Neural progenitor cell (in vitro differentiated cells): ENCODE measurements at regions not wholly inside any gene's neighbourhood (a gene's known extent, or its start where the extent isn't known, plus 50 kb on each side); places are given as distances from the start of the nearest gene placed in this dataset.

Experiments used
- DNase-seq: peaks from one replicate; pipeline ENCODE4 v3.0.0-alpha.2; 2016; ENCODE audit warnings: low spot score
- H2AFZ ChIP-seq: fragments of 200-600 bp; sonication (generic); replicated peaks from 2 replicates; pipeline ENCODE4 v1.6.1; 2016; ENCODE audit warnings: antibody characterized with exemption
- H3F3A ChIP-seq: fragments of 200-600 bp; sonication (generic); 2 replicates; pipeline ENCODE4 v1.6.1; 2016; ENCODE audit warnings: antibody characterized with exemption, low read depth
- H3K27ac ChIP-seq: fragments of 200-600 bp; sonication (generic); 2 replicates; pipeline ENCODE4 v1.5.1; 2016; ENCODE audit warnings: mild to moderate bottlenecking
- H3K27me3 ChIP-seq: fragments of 200-600 bp; sonication (generic); 2 replicates; pipeline ENCODE4 v1.6.1; 2016; ENCODE audit warnings: mild to moderate bottlenecking, moderate library complexity
- H3K36me3 ChIP-seq: fragments of 200-600 bp; sonication (generic); 2 replicates; pipeline ENCODE4 v1.5.1; 2016
- H3K4me1 ChIP-seq: fragments of 200-600 bp; sonication (generic); 2 replicates; pipeline ENCODE4 v1.6.1; 2016; ENCODE audit warnings: mixed run types
- H3K4me2 ChIP-seq: fragments of 200-600 bp; sonication (generic); 2 replicates; pipeline ENCODE4 v1.6.1; 2016
- H3K4me3 ChIP-seq: fragments of 200-600 bp; sonication (generic); 2 replicates; pipeline ENCODE4 v1.5.1; 2016
- H3K79me2 ChIP-seq: fragments of 200-600 bp; sonication (generic); 2 replicates; pipeline ENCODE4 v1.6.1; 2016; ENCODE audit warnings: low read depth
- H3K9ac ChIP-seq: fragments of 200-600 bp; sonication (generic); 2 replicates; pipeline ENCODE4 v1.6.1; 2016
- H3K9me3 ChIP-seq: fragments of 200-600 bp; sonication (generic); 2 replicates; pipeline ENCODE4 v1.5.1; 2016; ENCODE audit warnings: low read depth
- H4K20me1 ChIP-seq: fragments of 200-600 bp; sonication (generic); 2 replicates; pipeline ENCODE4 v1.6.1; 2016; ENCODE audit warnings: low read depth
- H3K27ac Mint-ChIP-seq: 3 replicates; pipeline ENCODE4 v1.8.0; 2021; ENCODE audit warnings: mixed read lengths
- H3K27me3 Mint-ChIP-seq: 2 replicates; pipeline ENCODE4 v1.8.0; 2022; ENCODE audit warnings: low read depth, mild to moderate bottlenecking, inconsistent platforms, moderate library complexity, mixed read lengths; ENCODE audit not compliant: insufficient read depth
- H3K36me3 Mint-ChIP-seq: 3 replicates; pipeline ENCODE4 v1.8.0; 2021; ENCODE audit warnings: mixed read lengths
- H3K4me1 Mint-ChIP-seq: 3 replicates; pipeline ENCODE4 v1.8.0; 2021; ENCODE audit warnings: mixed read lengths
- H3K4me3 Mint-ChIP-seq: 3 replicates; pipeline ENCODE4 v1.8.0; 2021; ENCODE audit warnings: mild to moderate bottlenecking, moderate library complexity, mixed read lengths
- H3K9me3 Mint-ChIP-seq: 3 replicates; pipeline ENCODE4 v1.8.0; 2020; ENCODE audit warnings: mixed read lengths
- CTCF ChIP-seq: fragments of 200-600 bp; sonication (generic); IDR thresholded peaks from 2 replicates; pipeline ENCODE4 v1.5.1; 2017; ENCODE audit warnings: antibody characterized with exemption, mild to moderate bottlenecking
- EZH2 ChIP-seq: fragments of 200-600 bp; sonication (generic); IDR thresholded peaks from 2 replicates; pipeline ENCODE4 v1.6.1; 2017; ENCODE audit warnings: antibody characterized with exemption, mild to moderate bottlenecking, moderate library complexity
- EZH2phosphoT487 ChIP-seq: fragments of 200-600 bp; sonication (generic); IDR thresholded peaks from 2 replicates; pipeline ENCODE4 v1.6.1; 2017; ENCODE audit warnings: antibody characterized with exemption

GRCh38 chr5:60541980-60542379 is 158.0 kb downstream of the DEPDC1B start:
- no peaks in the 10 kb centered on the region for H3K79me2 ChIP-seq
- H3K9ac ChIP-seq: no peak overlapping the region
- no peaks in the 10 kb centered on the region for H3F3A ChIP-seq
- no peak overlapping the region for H3K27ac Mint-ChIP-seq
- H3K27me3 Mint-ChIP-seq: peaks cover 2% of the 10 kb centered on the region
- no peak overlapping the region for H2AFZ ChIP-seq
- H3K4me3 Mint-ChIP-seq: no peak overlapping the region
- peaks cover 13% of the 10 kb centered on the region for H3K4me1 ChIP-seq
- H3K4me3 ChIP-seq: no peak overlapping the region
- H3K36me3 ChIP-seq: no peaks in the 10 kb centered on the region
- H4K20me1 ChIP-seq: no peaks in the 10 kb centered on the region
- no peaks in the 10 kb centered on the region for H3K9me3 ChIP-seq
- H3K36me3 Mint-ChIP-seq: no peaks in the 10 kb centered on the region
- no peaks in the 10 kb centered on the region for H3K9me3 Mint-ChIP-seq
- H3K4me1 Mint-ChIP-seq: peaks cover 21% of the 10 kb centered on the region
- no peak for TF ChIP-seq CTCF
- TF ChIP-seq EZH2: no peak
- TF ChIP-seq EZH2phosphoT487: no peak
- DNase-seq: no peak
- peak overlapping the region; percentile 18 for H3K27ac ChIP-seq
- peak overlapping the region; percentile 28 for H3K4me2 ChIP-seq
- no peaks in the 10 kb centered on the region for H3K27me3 ChIP-seq

DNA sequence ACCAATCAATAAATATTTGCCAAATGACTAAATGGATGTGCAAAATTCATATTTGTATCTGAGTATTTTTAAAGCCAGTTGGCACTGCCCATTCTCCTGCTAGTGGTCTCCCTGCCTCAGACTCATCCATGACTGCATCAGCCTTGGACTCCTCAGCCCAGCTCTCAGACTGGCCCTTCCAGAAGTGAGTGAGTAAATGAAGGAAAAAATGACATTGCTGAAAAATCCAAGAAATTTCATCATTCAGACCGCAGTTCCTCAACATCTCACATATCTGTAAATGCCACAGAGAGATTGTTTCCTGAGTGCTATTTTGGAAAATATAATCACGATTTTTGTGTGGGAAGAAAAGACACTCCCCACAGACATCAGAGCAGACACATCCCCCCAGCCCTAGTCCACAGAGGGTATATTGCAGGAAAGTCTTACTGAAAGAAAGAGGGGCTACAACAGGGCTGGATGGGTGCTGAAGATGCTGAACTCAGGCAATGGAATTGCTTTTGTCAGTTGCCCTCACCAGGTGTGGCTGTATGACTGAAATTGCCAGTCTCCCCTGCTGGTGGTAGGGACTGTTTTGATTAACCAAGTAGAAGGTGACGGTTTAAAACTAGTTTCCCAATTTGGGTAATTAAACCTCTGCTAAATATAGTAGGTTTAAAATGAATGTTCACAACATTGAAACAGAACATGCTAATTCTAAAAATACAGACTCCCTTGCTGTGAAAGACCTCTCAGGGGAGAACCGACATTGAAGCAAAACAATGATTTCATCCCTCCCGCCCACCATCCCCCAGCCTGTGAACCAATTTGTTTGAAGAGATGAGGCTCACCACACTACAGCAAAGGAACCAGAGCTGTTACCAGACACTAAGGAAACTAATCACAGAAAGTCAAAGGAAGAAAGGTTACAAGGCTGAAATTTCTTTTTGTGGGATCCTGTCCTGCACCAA is 158.8 kb downstream of the DEPDC1B start:
- Histone ChIP-seq H2AFZ (no peak overlapping the region), H3K27ac (peak overlapping the region; percentile 18), H3K4me3 (no peak overlapping the region), H3K4me1 (peaks cover 13% of the 10 kb centered on the region), H3K9ac (no peak overlapping the region), H3K79me2 (no peaks in the 10 kb centered on the region), H4K20me1 (no peaks in the 10 kb centered on the region), H3K36me3 (no peaks in the 10 kb centered on the region), H3K27me3 (no peaks in the 10 kb centered on the region), H3K9me3 (no peaks in the 10 kb centered on the region), H3K4me2 (peak overlapping the region; percentile 28), H3F3A (no peaks in the 10 kb centered on the region)
- DNase-seq: peak; percentile 13
- H3K9me3 Mint-ChIP-seq: no peaks in the 10 kb centered on the region
- H3K27ac Mint-ChIP-seq: no peak overlapping the region
- peaks cover 2% of the 10 kb centered on the region for H3K27me3 Mint-ChIP-seq
- TF ChIP-seq EZH2phosphoT487: no peak
- no peak for TF ChIP-seq EZH2
- TF ChIP-seq CTCF: no peak
- peaks cover 21% of the 10 kb centered on the region for H3K4me1 Mint-ChIP-seq
- no peaks in the 10 kb centered on the region for H3K36me3 Mint-ChIP-seq
- no peak overlapping the region for H3K4me3 Mint-ChIP-seq

DNA sequence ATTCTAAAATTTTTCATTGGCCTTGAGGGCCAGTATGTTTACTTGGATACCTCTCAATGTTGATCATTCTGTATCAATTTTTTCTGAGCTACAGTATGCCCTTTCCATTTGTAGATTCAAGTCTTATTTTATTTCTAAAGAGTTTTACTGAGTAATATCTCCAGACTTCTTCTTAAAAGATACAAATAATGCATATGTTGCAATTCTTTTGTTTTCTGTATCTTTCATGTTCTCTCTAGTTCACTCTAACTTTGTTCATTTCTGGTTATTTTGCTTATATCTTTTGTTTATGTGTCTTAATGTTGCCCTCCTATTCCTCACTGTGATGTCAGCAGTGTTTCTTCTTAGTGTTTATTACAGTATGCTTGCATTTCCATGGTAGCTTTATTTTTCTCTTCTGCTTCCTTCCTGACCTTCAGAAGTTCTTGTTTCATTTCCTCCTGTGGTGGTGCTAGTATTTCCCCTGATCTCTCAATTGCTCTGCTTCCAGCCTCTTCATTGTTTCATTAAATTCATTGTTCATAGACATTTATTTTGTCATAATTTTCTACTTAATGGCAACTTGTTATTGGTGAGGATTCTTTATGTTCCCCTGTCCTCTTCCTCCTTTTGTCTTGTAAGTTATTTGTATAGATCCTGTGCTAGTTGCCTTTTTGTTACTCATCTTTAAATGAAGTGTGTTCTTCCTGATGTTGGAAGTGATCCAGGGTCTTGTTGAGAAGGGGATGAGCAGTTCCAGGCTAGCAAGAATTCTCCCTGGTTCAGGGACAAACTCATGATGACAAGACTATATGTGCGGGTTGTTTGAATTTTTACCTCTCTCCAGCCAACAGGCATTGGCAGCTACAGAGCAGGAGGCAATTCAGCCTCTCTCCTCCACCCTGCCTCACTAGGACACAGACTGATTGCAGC is 160.8 kb downstream of the DEPDC1B start:
- Histone ChIP-seq H3K4me1 (peaks cover 13% of the 10 kb centered on the region), H3K9ac (no peak overlapping the region), H4K20me1 (no peaks in the 10 kb centered on the region), H2AFZ (no peak overlapping the region), H3K36me3 (no peaks in the 10 kb centered on the region), H3K27me3 (no peaks in the 10 kb centered on the region), H3K4me3 (no peak overlapping the region), H3K79me2 (no peaks in the 10 kb centered on the region), H3K9me3 (peaks cover 2% of the 10 kb centered on the region), H3F3A (no peaks in the 10 kb centered on the region), H3K27ac (no peak overlapping the region), H3K4me2 (no peak overlapping the region)
- Mint-ChIP-seq H3K9me3 (no peaks in the 10 kb centered on the region), H3K27ac (no peak overlapping the region), H3K27me3 (peaks cover 2% of the 10 kb centered on the region), H3K4me1 (peaks cover 21% of the 10 kb centered on the region), H3K36me3 (no peaks in the 10 kb centered on the region), H3K4me3 (no peak overlapping the region)
- DNase-seq: no peak
- TF ChIP-seq CTCF (no peak), EZH2 (no peak), EZH2phosphoT487 (no peak)
